ENCODE measurements at regions not wholly inside any gene's neighbourhood (a gene's known extent, or its start where the extent isn't known, plus 50 kb on each side); places are given as distances from the start of the nearest gene placed in this dataset.

- intact Hi-C loops (cut with micrococcal nuclease), result no loop called here
These were observed 210.0 kb upstream of the KITLG start for GRCh38 chr12:88790231-88790630.

- intact Hi-C loops (cut with micrococcal nuclease), result no loop called here
These were observed 203.9 kb upstream of the KITLG start for GRCh38 chr12:88784166-88784565.

- intact Hi-C loops (cut with micrococcal nuclease), result no loop called here
These were observed 202.1 kb upstream of the KITLG start for GRCh38 chr12:88782351-88782750.

GRCh38 chr12:88781909-88782308 lies 201.6 kb upstream of the KITLG start:
- intact Hi-C loops (cut with micrococcal nuclease), result no loop called here

- intact Hi-C loops (cut with micrococcal nuclease), result no loop called here
These were observed 197.8 kb upstream of the KITLG start for GRCh38 chr12:88778064-88778463.

GRCh38 chr12:88775742-88776151 lies 195.5 kb upstream of the KITLG start:
- intact Hi-C loops (cut with micrococcal nuclease), result no loop called here

- intact Hi-C loops (cut with micrococcal nuclease), result no loop called here
These were observed 187.4 kb upstream of the KITLG start for GRCh38 chr12:88767699-88768098.

GRCh38 chr12:88764781-88765480 lies 184.7 kb upstream of the KITLG start:
- intact Hi-C loops (cut with micrococcal nuclease), result no loop called here

GRCh38 chr12:88763536-88764100 lies 183.3 kb upstream of the KITLG start:
- intact Hi-C loops (cut with micrococcal nuclease), result no loop called here

GRCh38 chr12:88758176-88758575 lies 177.9 kb upstream of the KITLG start:
- intact Hi-C loops (cut with micrococcal nuclease), result no loop called here

GRCh38 chr12:88756917-88757316 lies 176.6 kb upstream of the KITLG start:
- intact Hi-C loops (cut with micrococcal nuclease), result no loop called here

- intact Hi-C loops (cut with micrococcal nuclease), result no loop called here
These were observed 175.9 kb upstream of the KITLG start for GRCh38 chr12:88756153-88756552.

- intact Hi-C loops (cut with micrococcal nuclease), result no loop called here
These were observed 173.4 kb upstream of the KITLG start for GRCh38 chr12:88753707-88754106.

- intact Hi-C loops (cut with micrococcal nuclease), result no loop called here
These were observed 172.8 kb upstream of the KITLG start for GRCh38 chr12:88753066-88753465.

- intact Hi-C loops (cut with micrococcal nuclease), result no loop called here
These were observed 171.9 kb upstream of the KITLG start for GRCh38 chr12:88752183-88752582.

GRCh38 chr12:88750867-88751543 lies 170.7 kb upstream of the KITLG start:
- intact Hi-C loops (cut with micrococcal nuclease), result no loop called here

- intact Hi-C loops (cut with micrococcal nuclease), result no loop called here
These were observed 166.1 kb upstream of the KITLG start for GRCh38 chr12:88746386-88746785.

GRCh38 chr12:88743946-88744685 lies 163.8 kb upstream of the KITLG start:
- intact Hi-C loops (cut with micrococcal nuclease), result no loop called here

- intact Hi-C loops (cut with micrococcal nuclease), result no loop called here
These were observed 157.7 kb upstream of the KITLG start for GRCh38 chr12:88737838-88738472.

GRCh38 chr12:88736031-88736430 lies 155.8 kb upstream of the KITLG start:
- intact Hi-C loops (cut with micrococcal nuclease), result no loop called here

GRCh38 chr12:88733008-88733407 lies 152.7 kb upstream of the KITLG start:
- intact Hi-C loops (cut with micrococcal nuclease), result no loop called here

- intact Hi-C loops (cut with micrococcal nuclease), result no loop called here
These were observed 148.9 kb upstream of the KITLG start for GRCh38 chr12:88729196-88729595.
